Stimulated activated effector memory CD8-positive, alpha-beta T cell treated with anti-CD3 and anti-CD28 coated beads, Interleukin-12 subunit alpha, Interleukin-12 subunit beta, amount 100 ng/mL, for 72 hours (primary cell): ENCODE measurements at regions not wholly inside any gene's neighbourhood (a gene's known extent, or its start where the extent isn't known, plus 50 kb on each side); places are given as distances from the start of the nearest gene placed in this dataset.
"Not testable (repeated sequence)": the region's sequence is repeated elsewhere in the genome, so short reads cannot be mapped to it uniquely, and the experiment has no call there.

Source experiments
- ATAC-seq: fragments of 150-1000 bp; cut with Tn5 transposase; 2 replicates; pipeline ENCODE4 v1.10.0; 2021
- DNase-seq, 2 donors: peaks; one replicate each; pipeline ENCODE4 v3.0.0; 2021 to 2022; ENCODE audit warnings: low spot score in 2 of 2
- H3K27ac Mint-ChIP-seq: one replicate; pipeline ENCODE4 v1.8.0; 2022; ENCODE audit warnings: mild to moderate bottlenecking, mixed read lengths
- H3K36me3 Mint-ChIP-seq: one replicate; pipeline ENCODE4 v1.8.0; 2022; ENCODE audit warnings: mild to moderate bottlenecking, mixed read lengths
- H3K4me1 Mint-ChIP-seq: one replicate; pipeline ENCODE4 v1.8.0; 2022; ENCODE audit warnings: mixed read lengths
- H3K4me3 Mint-ChIP-seq: one replicate; pipeline ENCODE4 v1.8.0; 2022; ENCODE audit warnings: mild to moderate bottlenecking, mixed read lengths
- H3K9me3 Mint-ChIP-seq: one replicate; pipeline ENCODE4 v1.8.0; 2022; ENCODE audit warnings: mixed read lengths

GRCh38 chr9:38967285-38967684 lies 247.4 kb upstream of the FAM240B start:
- not testable (repeated sequence) for H3K27ac Mint-ChIP-seq, H3K9me3 Mint-ChIP-seq, ATAC-seq, H3K36me3 Mint-ChIP-seq, H3K4me3 Mint-ChIP-seq, DNase-seq, H3K4me1 Mint-ChIP-seq

DNA sequence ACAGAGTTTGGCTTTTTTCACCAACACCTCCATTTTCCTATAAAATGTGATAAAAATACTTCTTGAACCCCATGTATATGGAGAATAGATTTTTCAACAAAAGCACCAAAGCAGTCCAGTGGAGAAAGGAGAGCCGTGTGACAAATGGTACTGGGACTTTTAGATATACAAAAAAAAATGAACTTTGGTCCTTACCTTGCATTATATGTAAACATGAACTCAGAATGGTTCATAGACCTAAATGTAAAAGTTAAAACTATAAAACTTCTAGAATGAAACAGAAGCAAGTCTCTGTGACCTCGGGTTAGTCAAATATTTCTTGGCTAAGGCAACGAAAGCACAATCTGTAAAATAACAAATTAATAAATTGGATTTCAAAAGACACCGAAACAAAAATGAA lies 239.9 kb upstream of the FAM240B start:
- not testable (repeated sequence) for H3K4me1 Mint-ChIP-seq, H3K9me3 Mint-ChIP-seq, H3K36me3 Mint-ChIP-seq, H3K27ac Mint-ChIP-seq, ATAC-seq, H3K4me3 Mint-ChIP-seq, DNase-seq

DNA sequence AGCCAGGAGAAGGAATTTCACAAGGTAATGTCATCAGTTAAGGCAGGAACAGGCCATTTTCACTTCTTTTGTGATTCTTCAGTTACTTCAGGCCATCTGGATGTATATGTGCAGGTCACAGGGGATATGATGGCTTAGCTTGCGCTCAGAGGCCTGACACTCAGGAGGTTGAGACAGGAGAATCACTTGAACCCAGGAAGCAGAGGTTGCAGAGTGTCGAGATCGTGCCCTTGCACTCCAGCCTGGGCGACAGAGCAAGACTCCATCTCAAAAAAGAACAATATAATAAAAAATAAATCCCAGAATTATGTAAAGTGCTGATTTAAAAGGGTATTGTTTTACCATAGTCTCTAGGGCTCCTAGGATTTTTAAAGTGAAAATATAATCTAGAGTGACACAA lies 235.9 kb upstream of the FAM240B start:
- not testable (repeated sequence) for H3K4me1 Mint-ChIP-seq, H3K9me3 Mint-ChIP-seq, H3K36me3 Mint-ChIP-seq, H3K27ac Mint-ChIP-seq, H3K4me3 Mint-ChIP-seq, DNase-seq, ATAC-seq

- H3K27ac Mint-ChIP-seq: not testable (repeated sequence)
These were observed 232.9 kb upstream of the FAM240B start for GRCh38 chr9:38952715-38953341.

DNA sequence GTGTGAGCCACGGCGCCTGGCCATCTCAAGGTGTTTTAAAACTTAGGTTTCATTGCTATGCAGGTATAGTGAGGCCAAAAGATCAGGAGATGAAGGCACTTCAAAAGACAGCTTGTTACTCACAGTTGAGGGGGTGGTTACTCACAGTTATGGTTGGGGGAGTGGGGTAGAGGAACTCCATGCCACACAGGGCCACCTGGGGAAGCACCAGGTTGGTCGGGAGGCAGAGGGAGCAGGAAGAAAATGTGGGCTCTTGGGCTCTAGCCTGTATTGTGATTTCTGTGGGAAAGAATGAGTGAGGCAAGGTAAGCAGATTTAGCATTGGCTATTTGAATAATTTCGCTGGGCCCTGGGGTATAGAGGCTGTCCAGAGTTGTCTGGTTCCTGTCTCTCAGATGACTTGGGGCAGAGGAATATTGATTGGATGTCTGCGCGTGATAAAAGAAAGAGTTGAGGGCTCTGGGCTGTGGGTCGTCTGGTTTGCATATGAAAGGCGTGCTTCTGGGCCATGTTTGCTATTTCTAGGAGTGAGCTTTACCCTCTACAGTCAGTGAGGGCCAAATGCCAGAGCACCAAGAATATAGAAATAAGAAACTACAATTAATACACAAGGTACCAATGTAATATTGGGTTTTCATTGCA lies 226.1 kb upstream of the FAM240B start:
- not testable (repeated sequence) for H3K36me3 Mint-ChIP-seq, H3K27ac Mint-ChIP-seq, H3K9me3 Mint-ChIP-seq, H3K4me1 Mint-ChIP-seq, H3K4me3 Mint-ChIP-seq, DNase-seq, ATAC-seq

More at GRCh38 chr9:38952715-38953341, 232.9 kb upstream of the FAM240B start:
- H3K4me3 Mint-ChIP-seq, H3K4me1 Mint-ChIP-seq, ATAC-seq, H3K9me3 Mint-ChIP-seq, DNase-seq, H3K36me3 Mint-ChIP-seq: not testable (repeated sequence)

- not testable (repeated sequence) for H3K36me3 Mint-ChIP-seq, H3K4me3 Mint-ChIP-seq, DNase-seq, H3K9me3 Mint-ChIP-seq, H3K4me1 Mint-ChIP-seq, ATAC-seq, H3K27ac Mint-ChIP-seq
These were observed 225.0 kb upstream of the FAM240B start for GRCh38 chr9:38944881-38945449.

DNA sequence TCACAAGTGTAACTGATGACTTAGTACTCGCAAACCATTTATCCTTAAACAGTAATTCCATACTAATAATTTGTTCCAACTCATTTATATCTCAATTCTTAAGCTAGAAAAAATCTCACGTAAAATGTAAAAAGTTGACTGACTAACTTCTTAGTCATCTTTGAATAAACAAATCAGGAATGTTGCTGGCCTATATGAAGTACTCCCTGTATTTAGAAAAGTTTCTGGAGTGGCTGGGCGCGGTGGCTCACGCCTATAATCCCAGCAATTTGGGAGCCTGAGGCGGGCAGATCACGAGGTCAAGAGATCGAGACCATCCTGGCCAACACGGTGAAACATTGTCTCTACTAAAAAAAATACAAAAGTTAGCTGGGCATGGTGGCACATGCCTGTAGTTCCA lies 220.6 kb upstream of the FAM240B start:
- not testable (repeated sequence) for H3K4me1 Mint-ChIP-seq, H3K27ac Mint-ChIP-seq

DNA sequence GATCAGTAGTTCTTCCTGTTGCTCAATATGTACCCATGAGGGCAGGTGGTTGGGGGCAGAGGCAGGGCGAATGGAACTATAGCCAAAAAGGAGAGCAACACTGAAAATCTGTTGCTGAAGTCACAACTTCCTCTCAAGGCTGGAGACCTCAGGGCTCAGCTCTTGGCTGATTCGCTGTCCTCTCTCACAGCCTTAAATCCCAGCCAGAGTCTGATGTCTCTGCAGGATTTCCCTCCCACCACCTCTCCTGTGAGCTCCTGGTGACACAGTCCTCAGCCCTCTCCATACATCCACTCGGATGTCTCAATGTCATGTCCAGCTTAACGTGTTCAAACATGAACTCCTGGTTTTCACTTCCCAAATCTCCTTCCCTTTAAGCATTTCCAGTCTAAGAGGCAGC lies 218.7 kb upstream of the FAM240B start:
- not testable (repeated sequence) for H3K4me1 Mint-ChIP-seq, H3K36me3 Mint-ChIP-seq, ATAC-seq, DNase-seq, H3K27ac Mint-ChIP-seq, H3K9me3 Mint-ChIP-seq, H3K4me3 Mint-ChIP-seq

More for the DNA sequence above, 220.6 kb upstream of the FAM240B start:
- not testable (repeated sequence) for H3K36me3 Mint-ChIP-seq, H3K4me3 Mint-ChIP-seq, H3K9me3 Mint-ChIP-seq, ATAC-seq, DNase-seq

GRCh38 chr9:38927970-38928369 lies 208.0 kb upstream of the FAM240B start:
- not testable (repeated sequence) for H3K4me3 Mint-ChIP-seq, H3K27ac Mint-ChIP-seq, DNase-seq, H3K36me3 Mint-ChIP-seq, H3K9me3 Mint-ChIP-seq, H3K4me1 Mint-ChIP-seq, ATAC-seq

DNA sequence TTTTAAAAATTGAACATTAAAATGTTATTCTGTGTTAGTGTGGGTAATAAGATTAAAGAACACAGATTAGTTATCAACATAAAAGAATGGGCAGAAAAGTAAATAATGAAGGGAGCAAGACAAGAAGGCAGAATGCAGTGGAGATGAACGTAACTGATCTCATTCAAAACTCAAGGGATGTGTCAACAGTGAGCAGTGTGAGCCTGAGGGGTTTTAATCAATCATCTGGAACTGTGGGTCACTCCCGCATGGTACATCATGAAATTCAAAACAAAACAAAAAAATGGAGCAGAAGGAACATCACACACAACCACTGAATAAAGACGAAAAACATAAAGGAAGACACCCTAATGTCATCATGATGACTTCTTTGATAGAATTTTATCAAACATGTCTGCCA lies 206.6 kb upstream of the FAM240B start:
- not testable (repeated sequence) for DNase-seq, H3K36me3 Mint-ChIP-seq, H3K4me3 Mint-ChIP-seq, H3K27ac Mint-ChIP-seq, H3K4me1 Mint-ChIP-seq, ATAC-seq, H3K9me3 Mint-ChIP-seq

GRCh38 chr9:38921253-38921652 lies 201.3 kb upstream of the FAM240B start:
- not testable (repeated sequence) for H3K4me1 Mint-ChIP-seq, ATAC-seq, H3K4me3 Mint-ChIP-seq, H3K9me3 Mint-ChIP-seq, H3K36me3 Mint-ChIP-seq, H3K27ac Mint-ChIP-seq, DNase-seq

GRCh38 chr9:38910629-38911028 lies 190.7 kb upstream of the FAM240B start:
- not testable (repeated sequence) for DNase-seq, H3K36me3 Mint-ChIP-seq, H3K9me3 Mint-ChIP-seq, ATAC-seq, H3K4me3 Mint-ChIP-seq, H3K4me1 Mint-ChIP-seq, H3K27ac Mint-ChIP-seq

DNA sequence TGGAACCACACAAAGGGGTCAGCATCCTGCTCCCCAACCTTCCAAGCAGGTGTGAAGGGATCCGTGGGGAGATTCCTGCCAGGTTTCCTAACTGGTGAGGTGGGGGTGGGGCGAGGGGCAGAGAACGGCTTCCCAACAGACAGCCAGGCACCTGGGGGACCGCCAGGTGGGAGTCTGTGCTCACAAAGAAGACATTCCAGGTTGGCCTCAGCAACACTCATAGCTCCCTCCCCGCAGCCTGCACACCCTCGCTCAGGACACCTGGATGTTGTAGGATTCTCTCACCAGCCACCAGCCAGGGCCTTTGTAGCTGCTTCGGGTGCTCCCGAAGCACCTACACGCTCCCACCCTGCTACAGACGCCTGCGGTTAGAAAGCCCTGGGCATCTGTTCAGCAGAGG lies 184.8 kb upstream of the FAM240B start:
- not testable (repeated sequence) for H3K9me3 Mint-ChIP-seq, ATAC-seq, H3K4me1 Mint-ChIP-seq, H3K36me3 Mint-ChIP-seq, DNase-seq, H3K4me3 Mint-ChIP-seq, H3K27ac Mint-ChIP-seq

GRCh38 chr9:38901534-38902177 lies 181.7 kb upstream of the FAM240B start:
- not testable (repeated sequence) for H3K36me3 Mint-ChIP-seq, H3K4me1 Mint-ChIP-seq, H3K27ac Mint-ChIP-seq, ATAC-seq, H3K9me3 Mint-ChIP-seq, DNase-seq, H3K4me3 Mint-ChIP-seq

DNA sequence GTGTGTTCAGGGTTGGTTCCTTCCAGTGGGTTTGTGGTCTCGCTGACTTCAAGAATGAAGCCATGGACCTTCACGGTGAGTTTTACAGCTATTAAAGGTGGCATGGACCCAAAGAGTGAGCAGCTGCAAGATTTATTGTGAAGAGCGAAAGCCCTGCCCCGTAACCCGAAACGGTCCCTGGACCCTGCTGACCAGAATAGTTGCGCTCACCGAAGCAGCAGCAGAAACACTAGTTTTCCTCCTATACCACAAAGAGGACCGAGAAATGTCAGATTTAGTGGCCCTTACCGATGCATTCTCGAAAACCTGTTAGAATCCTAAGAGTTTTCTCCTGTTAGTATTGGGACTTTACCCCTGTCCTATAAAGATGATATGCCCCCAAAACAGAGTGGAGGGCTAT lies 176.5 kb upstream of the FAM240B start:
- H3K9me3 Mint-ChIP-seq, ATAC-seq, H3K27ac Mint-ChIP-seq: not testable (repeated sequence)

DNA sequence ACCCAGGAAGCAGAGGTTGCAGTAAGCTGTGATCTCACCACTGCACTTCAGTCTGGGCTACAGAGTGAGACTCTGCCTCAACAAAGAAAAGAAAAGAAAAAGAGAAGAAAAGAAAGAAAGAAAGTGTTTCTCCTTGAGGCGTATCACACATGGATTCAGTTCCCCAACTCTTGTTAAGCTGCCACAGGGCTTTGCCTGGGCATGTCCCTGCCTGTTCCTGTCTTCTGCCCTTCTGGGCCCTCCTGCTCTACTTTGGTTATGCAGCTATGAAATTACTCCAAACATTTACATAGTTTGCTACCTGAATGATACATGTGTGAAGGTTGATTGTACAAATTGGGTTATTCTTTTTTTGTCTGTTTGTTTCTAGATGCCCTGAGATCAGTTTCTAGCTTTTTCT lies 175.3 kb upstream of the FAM240B start:
- H3K9me3 Mint-ChIP-seq, ATAC-seq, H3K36me3 Mint-ChIP-seq, H3K27ac Mint-ChIP-seq, DNase-seq, H3K4me1 Mint-ChIP-seq, H3K4me3 Mint-ChIP-seq: not testable (repeated sequence)

More for the DNA sequence above, 176.5 kb upstream of the FAM240B start:
- not testable (repeated sequence) for H3K36me3 Mint-ChIP-seq, H3K4me1 Mint-ChIP-seq, H3K4me3 Mint-ChIP-seq, DNase-seq
